H9 (cell line): ENCODE measurements at regions not wholly inside any gene's neighbourhood (a gene's known extent, or its start where the extent isn't known, plus 50 kb on each side); places are given as distances from the start of the nearest gene placed in this dataset.

Experiments
- DNase-seq: peaks from one replicate; pipeline ENCODE4 v3.0.0-alpha.2; 2017
- H2AFZ ChIP-seq: one replicate; pipeline ENCODE4 v1.6.1; 2013; ENCODE audit warnings: mild to moderate bottlenecking, low read length, control low read depth, moderate library complexity
- H2AK5ac ChIP-seq: 2 replicates; pipeline ENCODE4 v1.6.1; 2013; ENCODE audit warnings: low read length, control low read depth, mixed read lengths; ENCODE audit not compliant: insufficient read length
- H2BK120ac ChIP-seq: one replicate; pipeline ENCODE4 v1.6.1; 2013; ENCODE audit warnings: low read depth, mild to moderate bottlenecking, low read length, control low read depth, inconsistent platforms; ENCODE audit not compliant: poor library complexity, severe bottlenecking
- H2BK12ac ChIP-seq: 2 replicates; pipeline ENCODE4 v1.6.1; 2013; ENCODE audit warnings: low read length, control low read depth, mixed read lengths, low read depth; ENCODE audit not compliant: insufficient read length
- H2BK15ac ChIP-seq: 2 replicates; pipeline ENCODE4 v1.6.1; 2013; ENCODE audit warnings: low read depth, low read length, control low read depth
- H2BK20ac ChIP-seq: one replicate; pipeline ENCODE4 v1.6.1; 2013; ENCODE audit warnings: low read depth, mild to moderate bottlenecking, low read length, control low read depth, inconsistent platforms; ENCODE audit not compliant: poor library complexity, severe bottlenecking
- H2BK5ac ChIP-seq: 2 replicates; pipeline ENCODE4 v1.6.1; 2013; ENCODE audit warnings: low read length, control low read depth, mixed read lengths; ENCODE audit not compliant: insufficient read length
- H3K14ac ChIP-seq: 2 replicates; pipeline ENCODE4 v1.6.1; 2013; ENCODE audit warnings: low read length, control low read depth; ENCODE audit not compliant: insufficient read depth
- H3K18ac ChIP-seq: 2 replicates; pipeline ENCODE4 v1.6.1; 2013; ENCODE audit warnings: low read depth, mild to moderate bottlenecking, mixed read lengths, low read length, control low read depth; ENCODE audit not compliant: insufficient read length
- H3K23ac ChIP-seq: 2 replicates; pipeline ENCODE4 v1.6.1; 2013; ENCODE audit warnings: low read length, control low read depth, mixed read lengths, low read depth; ENCODE audit not compliant: insufficient read length
- H3K23me2 ChIP-seq: 2 replicates; pipeline ENCODE4 v1.6.1; 2013; ENCODE audit warnings: low read depth, mild to moderate bottlenecking, mixed read lengths, low read length, control low read depth; ENCODE audit not compliant: insufficient read length, poor library complexity, severe bottlenecking
- H3K27ac ChIP-seq: 2 replicates; pipeline ENCODE4 v1.5.1; 2013; ENCODE audit warnings: low read length, control low read depth, mixed read lengths, low read depth; ENCODE audit not compliant: insufficient read length
- H3K27me3 ChIP-seq: 2 replicates; pipeline ENCODE4 v1.6.1; 2013; ENCODE audit warnings: low read length, control low read depth, inconsistent platforms; ENCODE audit not compliant: insufficient read depth
- H3K4ac ChIP-seq: 2 replicates; pipeline ENCODE4 v1.6.1; 2013; ENCODE audit warnings: low read depth, mild to moderate bottlenecking, control low read depth, inconsistent platforms, low read length, moderate library complexity
- H3K4me1 ChIP-seq: 2 replicates; pipeline ENCODE4 v1.6.1; 2013; ENCODE audit warnings: low read length, control low read depth, inconsistent platforms; ENCODE audit not compliant: insufficient read depth
- H3K4me2 ChIP-seq: 2 replicates; pipeline ENCODE4 v1.6.1; 2013; ENCODE audit warnings: low read length, control low read depth, mixed read lengths; ENCODE audit not compliant: insufficient read length, insufficient read depth
- H3K56ac ChIP-seq: 2 replicates; pipeline ENCODE4 v1.6.1; 2013; ENCODE audit warnings: low read depth, mild to moderate bottlenecking, mixed read lengths, low read length, control low read depth; ENCODE audit not compliant: insufficient read length
- H3K79me1 ChIP-seq: 2 replicates; pipeline ENCODE4 v1.6.1; 2013; ENCODE audit warnings: low read depth, mild to moderate bottlenecking, moderate library complexity, low read length, control low read depth, inconsistent platforms; ENCODE audit not compliant: insufficient read depth, poor library complexity, severe bottlenecking
- H3K79me2 ChIP-seq: 2 replicates; pipeline ENCODE4 v1.6.1; 2013; ENCODE audit warnings: low read length, control low read depth, inconsistent platforms; ENCODE audit not compliant: insufficient read depth
- H3K9ac ChIP-seq: 2 replicates; pipeline ENCODE4 v1.6.1; 2013; ENCODE audit warnings: low read length, control low read depth, mixed read lengths; ENCODE audit not compliant: insufficient read length; ENCODE audit errors: extremely low read depth
- H3K9me3 ChIP-seq: one replicate; pipeline ENCODE4 v1.6.1; 2013; ENCODE audit warnings: low read depth, low read length, inconsistent platforms; ENCODE audit not compliant: control insufficient read depth
- H3T11ph ChIP-seq: one replicate; pipeline ENCODE4 v1.6.1; 2013; ENCODE audit warnings: mild to moderate bottlenecking, low read length, control low read depth, inconsistent platforms
- H4K20me1 ChIP-seq: one replicate; pipeline ENCODE4 v1.6.1; 2013; ENCODE audit not compliant: control insufficient read depth, insufficient read length, insufficient read depth
- H4K5ac ChIP-seq: 2 replicates; pipeline ENCODE4 v1.6.1; 2013; ENCODE audit warnings: low read depth, mild to moderate bottlenecking, mixed read lengths, low read length, control low read depth; ENCODE audit not compliant: insufficient read length
- H4K8ac ChIP-seq: replicated peaks from 2 replicates; pipeline ENCODE4 v1.6.1; 2013; ENCODE audit warnings: low read length, control low read depth, mixed read lengths, low read depth; ENCODE audit not compliant: insufficient read length
- H4K91ac ChIP-seq: 2 replicates; pipeline ENCODE4 v1.6.1; 2013; ENCODE audit warnings: low read depth, mild to moderate bottlenecking, moderate library complexity, mixed read lengths, low read length, control low read depth; ENCODE audit not compliant: insufficient read length
- H3K27ac Mint-ChIP-seq, 3 experiments: 2 replicates in 2 of 3; 3 replicates in 1 of 3; pipeline ENCODE4 v1.8.0; 2020 to 2021; ENCODE audit warnings: mixed read lengths in 3 of 3, mild to moderate bottlenecking in 1 of 3, moderate library complexity in 1 of 3
- H3K27me3 Mint-ChIP-seq: 2 replicates; pipeline ENCODE4 v1.8.0; 2021; ENCODE audit warnings: low read depth, mild to moderate bottlenecking, moderate library complexity, mixed read lengths
- H3K36me3 Mint-ChIP-seq, 3 experiments: 2 replicates in 2 of 3; 3 replicates in 1 of 3; pipeline ENCODE4 v1.8.0; 2020 to 2021; ENCODE audit warnings: low read depth in 3 of 3, mixed read lengths in 3 of 3; ENCODE audit not compliant: insufficient read depth in 1 of 3
- H3K4me1 Mint-ChIP-seq, 2 experiments: 2 replicates each; pipeline ENCODE4 v1.8.0; 2020; ENCODE audit warnings: mixed read lengths in 2 of 2
- H3K4me3 Mint-ChIP-seq, 2 experiments: 2 replicates in 1 of 2; 3 replicates in 1 of 2; pipeline ENCODE4 v1.8.0; 2020 to 2021; ENCODE audit warnings: mild to moderate bottlenecking in 2 of 2, mixed read lengths in 2 of 2, moderate library complexity in 1 of 2
- H3K9me3 Mint-ChIP-seq, 2 experiments: 2 replicates in 1 of 2; 3 replicates in 1 of 2; pipeline ENCODE4 v1.8.0; 2020; ENCODE audit warnings: mild to moderate bottlenecking in 2 of 2, mixed read lengths in 2 of 2, moderate library complexity in 1 of 2
- WGBS: extraction: QIAGEN DNeasy Blood & Tissue Kit; methylation state at CpG from one replicate; pipeline ENCODE4 v1.1.7; 2013; ENCODE audit warnings: missing lambda C conversion rate, low lambda C conversion rate, mixed read lengths; ENCODE audit not compliant: insufficient read length; ENCODE audit errors: extremely low coverage; 5-methylcytosine and 5-hydroxymethylcytosine counted together
- TF ChIP-seq, protein P1 (sequence below): fragments of 200-600 bp; sonication (generic); conservative IDR thresholded peaks from 3 replicates; pipeline ENCODE4 v1.8.0; 2021; ENCODE audit warnings: antibody characterized with exemption, mild to moderate bottlenecking

- Histone ChIP-seq H3K79me2 (no peaks in the 10 kb centered on the region), H3K4me1 (no peaks in the 10 kb centered on the region; the same call in 1 of the 2 replicates), H4K20me1 (no peaks in the 10 kb centered on the region), H2BK120ac (no peak overlapping the region), H3K4ac (no peak overlapping the region), H3K79me1 (no peaks in the 10 kb centered on the region), H3K4me2 (no peak overlapping the region), H2BK20ac (no peak overlapping the region), H3K9me3 (no peaks in the 10 kb centered on the region), H2BK5ac (no peak overlapping the region), H4K5ac (no peak overlapping the region), H2AFZ (no peak overlapping the region), H3K9ac (no peak overlapping the region), H3K18ac (no peak overlapping the region), H4K8ac (no peak overlapping the region), H3T11ph (no peak overlapping the region), H2BK12ac (no peak overlapping the region), H3K27ac (no peak overlapping the region), H3K14ac (no peak overlapping the region), H3K23ac (no peak overlapping the region), H4K91ac (no peak overlapping the region), H3K23me2 (no peaks in the 10 kb centered on the region), H3K27me3 (no peaks in the 10 kb centered on the region), H2AK5ac (no peak overlapping the region), H3K56ac (no peak overlapping the region), H2BK15ac (no peak overlapping the region)
- Mint-ChIP-seq H3K4me1 (peaks cover 6 to 7% of the 10 kb centered on the region in 2 experiments; a peak in 3 of 4 replicates), H3K4me3 (no peak overlapping the region), H3K36me3 (peaks cover 21 to 31% (median 29%) of the 10 kb centered on the region in 3 experiments), H3K27me3 (no peaks in the 10 kb centered on the region), H3K27ac (no peak overlapping the region), H3K9me3 (peaks cover 15 to 28% of the 10 kb centered on the region in 2 experiments)
- no CpG with 5 or more reads among the region's 5 CpGs for WGBS
- no peak for DNase-seq
- TF ChIP-seq, protein P1, sequence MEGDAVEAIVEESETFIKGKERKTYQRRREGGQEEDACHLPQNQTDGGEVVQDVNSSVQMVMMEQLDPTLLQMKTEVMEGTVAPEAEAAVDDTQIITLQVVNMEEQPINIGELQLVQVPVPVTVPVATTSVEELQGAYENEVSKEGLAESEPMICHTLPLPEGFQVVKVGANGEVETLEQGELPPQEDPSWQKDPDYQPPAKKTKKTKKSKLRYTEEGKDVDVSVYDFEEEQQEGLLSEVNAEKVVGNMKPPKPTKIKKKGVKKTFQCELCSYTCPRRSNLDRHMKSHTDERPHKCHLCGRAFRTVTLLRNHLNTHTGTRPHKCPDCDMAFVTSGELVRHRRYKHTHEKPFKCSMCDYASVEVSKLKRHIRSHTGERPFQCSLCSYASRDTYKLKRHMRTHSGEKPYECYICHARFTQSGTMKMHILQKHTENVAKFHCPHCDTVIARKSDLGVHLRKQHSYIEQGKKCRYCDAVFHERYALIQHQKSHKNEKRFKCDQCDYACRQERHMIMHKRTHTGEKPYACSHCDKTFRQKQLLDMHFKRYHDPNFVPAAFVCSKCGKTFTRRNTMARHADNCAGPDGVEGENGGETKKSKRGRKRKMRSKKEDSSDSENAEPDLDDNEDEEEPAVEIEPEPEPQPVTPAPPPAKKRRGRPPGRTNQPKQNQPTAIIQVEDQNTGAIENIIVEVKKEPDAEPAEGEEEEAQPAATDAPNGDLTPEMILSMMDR: no peak
These were observed 241.7 kb upstream of the KLF14 start for GRCh38 chr7:130975731-130976130.
